NCI-H146 treated with DMSO at 0.1 percent for 48 hours (cell line): ENCODE measurements at regions not wholly inside any gene's neighbourhood (a gene's known extent, or its start where the extent isn't known, plus 50 kb on each side); places are given as distances from the start of the nearest gene placed in this dataset.

Experiments used
- DNase-seq: peaks from one replicate; lab custom pipeline; 2025; ENCODE audit not compliant: unreplicated experiment; lab: John Stamatoyannopoulos, UW

GRCh38 chr3:59160133-59160746, 110.4 kb upstream of the CFAP20DC start:
- DNase-seq = no peak

- DNase-seq = no peak
Measured at GRCh38 chr3:59153648-59154047, 103.8 kb upstream of the CFAP20DC start.

GRCh38 chr3:59152943-59153342, 103.1 kb upstream of the CFAP20DC start:
- DNase-seq = no peak

- no peak for DNase-seq
Measured at GRCh38 chr3:59150039-59150438, 100.2 kb upstream of the CFAP20DC start.

- DNase-seq = no peak
Measured at GRCh38 chr3:59149166-59149565, 99.3 kb upstream of the CFAP20DC start.

- no peak for DNase-seq
Measured at GRCh38 chr3:59143447-59143846, 93.6 kb upstream of the CFAP20DC start.

GRCh38 chr3:59142556-59142955, 92.7 kb upstream of the CFAP20DC start:
- DNase-seq = no peak

GRCh38 chr3:59138966-59139365, 89.1 kb upstream of the CFAP20DC start:
- no peak for DNase-seq

GRCh38 chr3:59137415-59137814, 87.6 kb upstream of the CFAP20DC start:
- DNase-seq = no peak

GRCh38 chr3:59136081-59136480, 86.3 kb upstream of the CFAP20DC start:
- DNase-seq = no peak

GRCh38 chr3:59135096-59135495, 85.3 kb upstream of the CFAP20DC start:
- no peak for DNase-seq

- DNase-seq = no peak
Measured at GRCh38 chr3:59133311-59133710, 83.5 kb upstream of the CFAP20DC start.

GRCh38 chr3:59131016-59131766, 81.4 kb upstream of the CFAP20DC start:
- no peak for DNase-seq

GRCh38 chr3:59128685-59129084, 78.9 kb upstream of the CFAP20DC start:
- DNase-seq = peak; percentile 9

GRCh38 chr3:59127071-59127470, 77.2 kb upstream of the CFAP20DC start:
- DNase-seq = no peak

GRCh38 chr3:59126446-59126845, 76.6 kb upstream of the CFAP20DC start:
- no peak for DNase-seq

- no peak for DNase-seq
Measured at GRCh38 chr3:59121346-59122144, 71.7 kb upstream of the CFAP20DC start.

- DNase-seq = no peak
Measured at GRCh38 chr3:59118928-59119327, 69.1 kb upstream of the CFAP20DC start.

GRCh38 chr3:59117396-59117795, 67.6 kb upstream of the CFAP20DC start:
- DNase-seq = no peak

GRCh38 chr3:59116233-59116537, 66.4 kb upstream of the CFAP20DC start:
- DNase-seq = no peak

GRCh38 chr3:59115364-59116232, 65.8 kb upstream of the CFAP20DC start:
- DNase-seq = no peak
